NCI-H2171 (cell line): ENCODE measurements at regions not wholly inside any gene's neighbourhood (a gene's known extent, or its start where the extent isn't known, plus 50 kb on each side); places are given as distances from the start of the nearest gene placed in this dataset.

Experiments used
- DNase-seq: peaks from one replicate; lab custom pipeline; 2025; lab: John Stamatoyannopoulos, UW

GRCh38 chr3:44056446-44057240 is 185.0 kb upstream of the TOPAZ1 start:
- DNase-seq, result no peak

DNA sequence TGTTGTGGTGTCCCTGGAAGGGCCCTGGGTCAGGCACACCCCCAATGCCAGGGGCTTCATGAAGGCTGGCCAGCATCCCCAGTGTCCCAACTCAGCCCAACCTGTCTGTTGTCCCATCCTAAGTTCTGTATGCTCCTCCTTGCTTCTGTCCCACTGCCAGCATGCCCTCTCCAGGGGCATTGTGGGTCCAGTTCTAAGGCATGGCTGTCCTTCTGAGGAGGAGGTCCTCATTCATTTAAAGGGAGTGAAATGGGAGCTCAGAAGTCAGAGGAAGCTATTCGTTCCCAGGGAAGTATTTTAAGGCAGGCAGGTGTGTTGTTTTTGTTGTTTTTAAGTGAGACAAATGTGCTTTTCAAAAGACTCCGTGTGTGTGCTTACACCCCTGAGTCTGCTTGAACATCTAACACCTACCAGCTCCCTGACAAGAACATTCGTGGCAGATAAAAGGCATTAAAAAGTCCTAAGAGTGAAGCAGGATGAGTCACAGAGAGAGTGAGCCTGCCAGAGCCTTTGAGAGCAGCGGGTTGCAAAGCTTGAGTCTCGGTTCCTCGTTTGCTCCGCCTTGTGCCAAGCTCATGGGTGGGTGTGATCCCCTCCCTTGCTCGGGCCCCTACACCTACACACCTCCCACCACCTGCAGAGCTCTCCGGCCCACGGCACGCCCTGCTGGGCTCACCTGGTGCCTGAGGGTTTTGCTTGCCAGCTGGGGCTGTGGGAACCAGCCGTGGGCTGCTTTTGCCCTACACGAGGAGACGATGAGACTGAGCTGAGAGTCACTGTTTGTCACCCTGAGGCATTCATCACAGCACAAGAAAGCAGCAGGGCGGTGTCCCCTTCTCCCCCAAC is 183.4 kb upstream of the TOPAZ1 start:
- DNase-seq, result no peak

DNA sequence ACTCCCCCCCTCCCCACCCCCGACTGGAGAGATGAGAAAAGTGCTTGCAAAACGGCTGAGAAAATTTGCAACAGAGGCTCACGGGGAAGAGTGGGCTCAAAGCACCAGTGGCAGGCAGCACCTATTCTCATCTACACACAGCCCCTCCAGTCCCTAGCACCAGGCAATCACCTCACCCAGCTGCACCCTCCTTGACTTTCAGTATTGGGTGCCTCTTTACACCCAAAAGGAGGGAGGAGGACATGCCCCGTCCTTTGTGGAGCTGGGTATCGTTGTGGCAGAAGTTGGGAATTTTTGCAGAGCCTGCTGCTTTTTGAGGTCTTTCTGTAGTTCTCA is 182.8 kb upstream of the TOPAZ1 start:
- DNase-seq, result no peak

DNA sequence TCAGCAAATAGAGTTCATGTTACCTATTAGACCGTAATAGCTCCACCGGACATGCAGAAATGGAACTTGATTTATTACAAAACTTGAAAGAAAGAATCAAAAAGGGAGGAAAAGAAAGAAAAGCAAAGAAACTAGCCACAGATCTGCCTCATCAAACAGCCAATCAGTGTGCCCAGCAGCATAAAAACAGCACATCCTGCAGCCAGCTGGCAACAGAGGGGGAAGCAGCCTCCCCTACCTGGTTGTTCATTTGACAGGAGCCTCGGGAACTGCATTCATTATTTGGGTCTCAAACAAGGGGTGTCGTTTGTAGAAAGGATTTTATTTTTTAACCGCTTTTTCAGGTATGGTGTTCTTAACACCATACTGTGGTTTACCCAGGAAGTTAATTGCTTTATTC is 181.5 kb upstream of the TOPAZ1 start:
- no peak for DNase-seq

GRCh38 chr3:44061268-44061667 is 180.4 kb upstream of the TOPAZ1 start:
- DNase-seq, result no peak

DNA sequence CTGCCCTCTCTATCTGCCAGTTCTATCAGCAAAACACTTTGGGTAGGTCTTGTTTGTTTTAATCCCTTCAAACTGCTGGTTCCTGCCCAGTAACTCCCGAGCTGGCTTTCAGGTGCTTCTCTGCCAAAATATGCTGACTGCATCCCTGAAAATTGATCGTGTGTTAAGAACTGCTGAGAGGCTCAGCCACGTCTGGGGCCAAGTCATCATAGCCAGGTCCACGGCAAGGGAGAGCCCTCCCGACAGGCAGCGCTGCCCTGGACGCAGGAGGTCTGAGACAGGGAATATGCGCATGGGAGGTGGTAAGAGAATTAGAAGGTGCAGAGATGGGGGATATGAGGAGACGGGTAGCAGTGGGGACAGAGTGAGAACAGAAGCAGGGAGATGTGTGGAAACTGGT is 179.7 kb upstream of the TOPAZ1 start:
- no peak for DNase-seq

DNA sequence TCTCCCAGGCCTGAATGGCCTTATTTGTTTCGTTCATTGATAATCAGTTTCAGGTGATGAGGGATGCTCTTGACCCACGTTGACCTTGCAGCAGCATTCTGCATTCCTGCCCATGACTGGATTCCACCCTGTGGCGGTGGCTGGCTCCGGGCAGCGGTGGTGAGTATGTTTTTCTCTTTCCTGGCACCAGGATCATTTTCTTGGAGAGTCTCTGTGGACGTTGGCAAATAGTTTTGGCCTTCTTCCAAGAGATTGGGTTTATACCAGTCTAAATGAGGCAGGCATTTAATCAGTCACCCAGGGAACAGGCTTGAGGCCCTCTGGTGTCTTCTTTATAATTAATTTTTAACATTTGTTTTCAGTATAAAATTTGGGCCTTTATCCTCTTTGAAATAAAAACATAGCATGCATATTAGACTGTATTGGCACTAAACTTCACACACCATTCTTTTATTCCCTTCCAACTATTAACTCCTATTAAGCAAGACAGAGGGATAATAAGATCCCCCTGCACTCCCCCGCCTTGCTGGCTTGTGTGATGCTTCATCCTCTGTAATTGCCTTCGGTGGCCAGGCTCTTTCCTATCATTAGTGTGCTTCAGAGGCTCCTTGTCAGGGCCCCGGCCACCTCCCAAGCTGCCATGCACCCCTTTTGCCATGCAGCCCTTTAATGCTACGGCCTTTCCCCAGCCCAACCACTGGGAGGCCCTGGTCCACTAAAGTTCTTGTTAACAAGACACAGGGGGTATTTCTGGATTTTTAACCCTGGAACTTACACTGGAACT is 176.2 kb upstream of the TOPAZ1 start:
- DNase-seq, result no peak

GRCh38 chr3:44066806-44067205 is 174.9 kb upstream of the TOPAZ1 start:
- no peak for DNase-seq

DNA sequence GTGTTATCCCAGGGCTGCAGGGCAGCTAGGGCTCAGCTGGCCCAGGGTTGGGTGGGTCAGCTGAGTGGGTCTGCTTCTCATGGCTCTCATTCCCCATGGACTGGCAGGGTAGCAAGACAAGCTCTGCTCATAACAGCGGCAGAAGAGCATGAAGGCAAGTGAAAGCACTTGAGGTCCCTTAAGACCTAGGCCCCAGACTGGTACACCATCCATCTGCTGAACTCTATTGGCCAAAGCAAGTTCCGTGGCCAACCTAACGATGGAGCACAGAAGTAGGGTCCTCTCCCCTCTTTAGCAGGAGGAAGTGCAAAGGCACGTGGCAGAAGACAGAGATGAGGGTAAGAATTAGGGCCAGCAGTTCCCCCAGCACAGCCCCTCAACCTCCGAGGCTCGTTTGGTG is 174.3 kb upstream of the TOPAZ1 start:
- no peak for DNase-seq

- no peak for DNase-seq
These were observed 172.9 kb upstream of the TOPAZ1 start for GRCh38 chr3:44068753-44069152.

DNA sequence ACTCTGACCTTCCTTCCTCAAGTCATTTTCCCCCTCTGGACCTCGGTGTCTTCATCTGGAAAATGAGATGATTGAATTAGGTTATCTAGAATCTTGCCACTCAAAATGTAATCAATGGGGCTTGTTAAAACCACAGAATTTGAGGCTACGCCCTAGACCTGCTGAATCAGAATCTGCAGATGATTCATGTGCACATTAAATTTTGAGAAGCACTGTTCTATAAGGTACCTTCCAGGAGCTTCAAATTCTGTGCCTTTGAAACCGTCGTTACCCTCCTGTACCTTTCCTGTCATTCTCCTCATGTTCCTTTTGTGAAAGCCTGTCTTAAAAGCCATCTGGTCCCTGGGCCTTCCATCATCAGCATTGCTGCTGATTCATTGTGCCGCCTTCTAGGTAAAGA is 172.4 kb upstream of the TOPAZ1 start:
- no peak for DNase-seq

DNA sequence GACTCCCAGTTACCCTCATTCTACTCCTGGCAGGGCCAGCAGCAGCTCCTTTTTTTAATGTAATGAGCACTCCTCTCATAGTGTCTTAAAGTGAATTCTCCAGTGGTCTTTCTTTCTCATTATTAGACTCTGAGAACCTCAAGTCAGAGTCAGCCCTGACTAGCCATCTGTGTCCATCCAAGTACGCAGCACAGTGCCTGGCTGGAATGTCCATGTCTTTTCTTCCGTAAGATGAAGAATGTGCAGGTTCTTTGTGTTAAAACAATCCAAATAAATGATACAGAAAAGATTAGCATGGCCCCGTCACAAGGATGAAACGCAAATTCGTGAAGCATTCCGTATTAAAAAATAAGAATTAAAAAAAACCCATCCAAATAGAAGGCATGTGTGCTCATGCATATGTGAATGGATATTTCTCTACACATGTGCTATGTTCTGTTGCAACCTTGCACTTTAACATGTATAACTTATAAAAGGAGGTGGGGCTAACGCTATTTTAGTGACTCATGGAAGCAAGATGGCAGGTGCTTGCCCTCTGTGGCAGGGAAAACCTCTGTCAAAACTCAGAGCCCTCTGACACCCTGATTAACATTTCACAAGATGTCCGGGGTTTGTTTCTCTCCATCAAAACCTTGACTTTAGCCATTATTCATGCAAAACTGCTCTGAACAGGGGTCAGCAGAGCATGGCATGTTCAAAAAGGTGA is 170.7 kb upstream of the TOPAZ1 start:
- DNase-seq, result no peak

GRCh38 chr3:44072601-44073540 is 168.8 kb upstream of the TOPAZ1 start:
- no peak for DNase-seq

- DNase-seq, result no peak
These were observed 167.5 kb upstream of the TOPAZ1 start for GRCh38 chr3:44074181-44074580.

DNA sequence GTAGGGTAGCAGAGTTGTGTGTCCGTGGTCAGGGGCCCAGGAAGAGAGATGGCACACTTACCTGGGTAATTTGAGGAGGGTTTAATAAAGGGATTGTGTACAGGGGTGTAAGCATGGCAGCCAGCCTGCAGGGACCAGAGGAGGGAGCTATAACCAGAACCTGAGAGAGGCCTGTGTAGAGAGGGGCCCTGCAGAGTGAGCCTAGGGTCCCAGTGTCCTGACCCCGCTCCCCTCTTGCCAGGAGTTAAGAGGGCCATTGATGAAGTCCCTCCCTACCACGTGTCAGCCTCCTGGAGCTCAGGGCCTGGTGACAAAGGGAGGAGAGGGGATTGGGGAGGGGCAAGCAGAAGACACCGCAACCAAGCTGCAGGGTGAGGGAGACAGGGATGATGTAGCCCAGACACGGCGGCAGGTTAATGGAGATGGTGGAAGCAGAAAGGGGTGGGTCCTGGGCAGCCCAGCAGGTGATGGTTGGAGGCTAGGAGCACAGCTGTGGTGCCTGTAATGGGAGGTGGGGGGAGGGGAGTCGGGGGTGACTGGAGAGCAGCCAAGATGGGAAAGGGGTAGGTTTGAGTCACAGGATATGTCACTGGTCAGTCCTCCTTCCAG is 165.4 kb upstream of the TOPAZ1 start:
- DNase-seq, result no peak

DNA sequence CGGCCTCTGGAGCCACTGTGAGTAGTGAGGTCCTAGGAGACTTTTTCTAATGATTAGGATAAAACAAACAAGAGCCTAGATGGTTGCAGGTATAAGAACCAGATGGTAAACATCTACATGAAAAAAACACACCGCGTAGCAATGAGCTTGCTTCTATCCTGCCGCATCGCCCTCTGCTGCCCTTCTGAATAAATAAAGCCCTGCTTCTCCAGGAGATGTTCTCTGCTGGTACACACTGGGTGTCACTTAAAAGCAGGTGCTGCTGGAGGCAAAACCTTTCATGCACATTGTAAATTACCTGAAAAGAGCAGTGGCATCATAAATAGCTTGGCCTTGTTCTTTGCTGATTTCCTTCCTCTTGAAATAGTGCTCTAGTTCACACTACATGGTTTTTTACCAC is 164.4 kb upstream of the TOPAZ1 start:
- DNase-seq, result no peak

- DNase-seq, result no peak
These were observed 162.8 kb upstream of the TOPAZ1 start for GRCh38 chr3:44078863-44079262.

DNA sequence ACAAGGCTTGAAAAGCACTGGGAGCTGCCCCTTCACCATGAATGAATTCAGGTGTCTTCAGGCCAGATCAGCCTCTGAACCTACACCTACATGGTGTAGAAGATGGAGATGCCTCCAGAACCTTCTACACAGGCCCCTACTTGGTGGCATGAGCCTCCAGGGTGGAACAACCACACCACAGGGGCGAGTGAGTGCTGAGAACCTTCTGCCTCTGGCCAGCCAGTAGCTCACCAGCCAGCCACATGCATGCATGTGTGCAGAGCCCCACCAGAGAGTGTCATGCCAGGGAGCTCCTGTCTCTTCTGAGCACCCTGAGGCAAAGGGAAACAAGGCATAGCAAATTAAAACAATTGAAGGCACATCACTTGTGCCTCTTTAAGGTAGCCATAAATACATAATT is 161.8 kb upstream of the TOPAZ1 start:
- no peak for DNase-seq

- no peak for DNase-seq
These were observed 161.1 kb upstream of the TOPAZ1 start for GRCh38 chr3:44080474-44081072.

DNA sequence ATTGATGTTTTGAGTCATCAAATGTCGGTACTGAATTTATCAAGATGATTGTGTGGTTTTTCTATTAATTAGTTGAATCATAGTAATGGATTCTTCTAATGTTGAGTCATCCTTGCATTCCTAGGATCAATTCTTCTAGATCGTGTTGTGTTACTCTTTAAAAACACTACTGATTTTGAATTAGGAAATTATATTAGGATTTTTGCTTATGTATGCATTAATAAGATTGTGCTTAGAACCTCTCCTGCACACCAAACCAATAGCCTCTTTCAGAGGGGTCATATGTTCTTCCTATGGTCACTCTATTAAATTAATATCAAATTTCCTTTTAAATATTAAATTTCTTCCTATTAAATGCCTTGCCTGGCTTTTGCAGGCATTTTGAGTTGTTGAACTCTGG is 151.7 kb upstream of the TOPAZ1 start:
- DNase-seq, result no peak
